ENCODE measurements at regions not wholly inside any gene's neighbourhood (a gene's known extent, or its start where the extent isn't known, plus 50 kb on each side); places are given as distances from the start of the nearest gene placed in this dataset.

DNA sequence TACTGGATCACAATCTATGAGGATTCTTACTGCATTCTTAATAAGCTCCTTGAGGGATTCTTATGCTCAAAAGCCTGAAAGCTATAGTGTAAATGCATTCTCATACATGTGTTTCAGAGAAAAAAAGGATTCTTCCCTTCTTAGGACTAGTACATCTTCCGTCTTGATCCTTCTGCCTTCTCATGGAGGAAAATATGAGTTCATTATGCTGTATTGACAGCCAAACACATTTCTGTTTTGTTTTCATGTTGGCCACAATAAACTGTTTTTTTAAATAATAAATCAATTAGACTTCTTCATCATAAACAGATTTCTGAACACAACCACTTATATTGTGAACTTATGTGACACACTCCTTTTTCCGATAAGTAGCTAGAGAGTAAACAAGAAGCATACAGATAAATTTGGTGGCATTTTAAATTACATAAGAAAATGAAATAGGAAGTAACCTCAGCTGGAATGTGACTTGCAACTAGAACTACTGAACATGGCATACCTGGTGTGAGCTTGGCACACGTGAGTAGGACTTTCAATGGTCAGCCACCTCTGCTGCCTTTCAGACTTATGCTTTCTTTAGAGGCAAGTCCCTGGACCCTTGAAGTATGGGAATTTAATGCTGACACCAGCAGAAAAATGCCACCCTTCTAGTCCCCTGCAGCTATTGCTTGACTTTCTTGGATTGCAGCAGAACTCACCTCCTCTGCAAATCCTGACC, 350.4 kb downstream of the BCKDHB start:
- Histone ChIP-seq H3K27me3 (ENCODE audit: control insufficient read depth in 4 of 4, insufficient read depth in 4 of 4, low read length in 3 of 4) (no peaks in the 10 kb centered on the region), H3K9ac (ENCODE audit: low read depth in 1 of 2, low read length in 2 of 2) (no peak overlapping the region), H3K9me3 (ENCODE audit: control insufficient read depth in 4 of 4, low read length in 3 of 4) (no peaks in the 10 kb centered on the region), H3K4me3 (ENCODE audit: low read depth in 1 of 3, low read length in 3 of 3) (no peak overlapping the region), H3K27ac (ENCODE audit: low read depth in 1 of 2, low read length in 2 of 2) (no peak overlapping the region), H3K4me1 (ENCODE audit: control insufficient read depth in 4 of 4, insufficient read depth in 4 of 4, low read length in 3 of 4) (peaks cover 4 to 13% (median 7%) of the 10 kb centered on the region in 4 donors), H3K36me3 (ENCODE audit: control insufficient read depth in 4 of 4, insufficient read depth in 3 of 4, low read depth in 1 of 4, low read length in 3 of 4) (no peaks in the 10 kb centered on the region)
- no peak for DNase-seq (ENCODE audit: low spot score)
- TF ChIP-seq, protein P1, sequence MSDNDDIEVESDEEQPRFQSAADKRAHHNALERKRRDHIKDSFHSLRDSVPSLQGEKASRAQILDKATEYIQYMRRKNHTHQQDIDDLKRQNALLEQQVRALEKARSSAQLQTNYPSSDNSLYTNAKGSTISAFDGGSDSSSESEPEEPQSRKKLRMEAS (IDR thresholded peaks at IDR 0.05): no peak
- TF ChIP-seq GABPA (IDR thresholded peaks at IDR 0.05 in 1 of 2, conservative IDR thresholded peaks at IDR 0.05 in 1 of 2) (no peak), NR2F2 (IDR thresholded peaks at IDR 0.05) (no peak), RXRA (IDR thresholded peaks at IDR 0.05) (no peak), FOXA2 (IDR thresholded peaks at IDR 0.05) (no peak), TAF1 (conservative IDR thresholded peaks at IDR 0.05) (no peak)
- WGBS: 90% methylated on average over 3 of the region's 3 CpGs

GRCh38 chr6:80454661-80455365, 348.3 kb downstream of the BCKDHB start:
- H3K27me3 ChIP-seq (ENCODE audit: control insufficient read depth in 4 of 4, insufficient read depth in 4 of 4, low read length in 3 of 4): no peaks in the 10 kb centered on the region
- H3K27ac ChIP-seq (ENCODE audit: low read depth in 1 of 2, low read length in 2 of 2): no peak overlapping the region
- no peak overlapping the region for H3K4me3 ChIP-seq (ENCODE audit: low read depth in 1 of 3, low read length in 3 of 3)
- H3K4me1 ChIP-seq (ENCODE audit: control insufficient read depth in 4 of 4, insufficient read depth in 4 of 4, low read length in 3 of 4): peaks cover 4 to 13% (median 7%) of the 10 kb centered on the region in 4 donors
- DNase-seq (ENCODE audit: low spot score): no peak
- no peaks in the 10 kb centered on the region for H3K9me3 ChIP-seq (ENCODE audit: control insufficient read depth in 4 of 4, low read length in 3 of 4)
- TF ChIP-seq, protein P1 (IDR thresholded peaks at IDR 0.05): no peak
- TF ChIP-seq FOXA2 (IDR thresholded peaks at IDR 0.05): no peak
- no peak for TF ChIP-seq TAF1 (conservative IDR thresholded peaks at IDR 0.05)
- TF ChIP-seq, protein P2, sequence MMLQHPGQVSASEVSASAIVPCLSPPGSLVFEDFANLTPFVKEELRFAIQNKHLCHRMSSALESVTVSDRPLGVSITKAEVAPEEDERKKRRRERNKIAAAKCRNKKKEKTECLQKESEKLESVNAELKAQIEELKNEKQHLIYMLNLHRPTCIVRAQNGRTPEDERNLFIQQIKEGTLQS (IDR thresholded peaks at IDR 0.05): no peak
- TF ChIP-seq RAD21 (IDR thresholded peaks at IDR 0.05): no peak
- TF ChIP-seq, protein P3, sequence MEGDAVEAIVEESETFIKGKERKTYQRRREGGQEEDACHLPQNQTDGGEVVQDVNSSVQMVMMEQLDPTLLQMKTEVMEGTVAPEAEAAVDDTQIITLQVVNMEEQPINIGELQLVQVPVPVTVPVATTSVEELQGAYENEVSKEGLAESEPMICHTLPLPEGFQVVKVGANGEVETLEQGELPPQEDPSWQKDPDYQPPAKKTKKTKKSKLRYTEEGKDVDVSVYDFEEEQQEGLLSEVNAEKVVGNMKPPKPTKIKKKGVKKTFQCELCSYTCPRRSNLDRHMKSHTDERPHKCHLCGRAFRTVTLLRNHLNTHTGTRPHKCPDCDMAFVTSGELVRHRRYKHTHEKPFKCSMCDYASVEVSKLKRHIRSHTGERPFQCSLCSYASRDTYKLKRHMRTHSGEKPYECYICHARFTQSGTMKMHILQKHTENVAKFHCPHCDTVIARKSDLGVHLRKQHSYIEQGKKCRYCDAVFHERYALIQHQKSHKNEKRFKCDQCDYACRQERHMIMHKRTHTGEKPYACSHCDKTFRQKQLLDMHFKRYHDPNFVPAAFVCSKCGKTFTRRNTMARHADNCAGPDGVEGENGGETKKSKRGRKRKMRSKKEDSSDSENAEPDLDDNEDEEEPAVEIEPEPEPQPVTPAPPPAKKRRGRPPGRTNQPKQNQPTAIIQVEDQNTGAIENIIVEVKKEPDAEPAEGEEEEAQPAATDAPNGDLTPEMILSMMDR (IDR thresholded peaks at IDR 0.05; ENCODE audit: low read depth, low read length, missing input control): no peak
- no peak for TF ChIP-seq HNF4G (IDR thresholded peaks at IDR 0.05)
- TF ChIP-seq JUND (IDR thresholded peaks at IDR 0.05): no peak
- TF ChIP-seq ZBTB33 (IDR thresholded peaks at IDR 0.05): no peak
- no peak for TF ChIP-seq HNF4A (conservative IDR thresholded peaks at IDR 0.05)
- TF ChIP-seq SP1 (IDR thresholded peaks at IDR 0.05): no peak
- TF ChIP-seq FOXA1 (IDR thresholded peaks at IDR 0.05): no peak
- TF ChIP-seq GABPA (IDR thresholded peaks at IDR 0.05 in 1 of 2, conservative IDR thresholded peaks at IDR 0.05 in 1 of 2): no peak
- H3K9ac ChIP-seq (ENCODE audit: low read depth in 1 of 2, low read length in 2 of 2): no peak overlapping the region
- WGBS: 88% methylated on average over 4 of the region's 4 CpGs
- H3K36me3 ChIP-seq (ENCODE audit: control insufficient read depth in 4 of 4, insufficient read depth in 3 of 4, low read depth in 1 of 4, low read length in 3 of 4): no peaks in the 10 kb centered on the region
